Loucy (cell line): ENCODE measurements at regions not wholly inside any gene's neighbourhood (a gene's known extent, or its start where the extent isn't known, plus 50 kb on each side); places are given as distances from the start of the nearest gene placed in this dataset.

Experiments used
- H2AFZ ChIP-seq: fragments of 200-600 bp; sonication (generic); 2 replicates; pipeline ENCODE4 v1.6.0; 2016; ENCODE audit warnings: antibody characterized with exemption, mild to moderate bottlenecking, low read length, moderate library complexity
- H3F3A ChIP-seq: fragments of 200-600 bp; 2 replicates; pipeline ENCODE4 v1.6.0; 2016; ENCODE audit warnings: antibody characterized with exemption, low read depth, mild to moderate bottlenecking
- H3K27me3 ChIP-seq: fragments of 200-600 bp; sonication (generic); 2 replicates; pipeline ENCODE4 v1.6.1; 2014; ENCODE audit warnings: low read length, mild to moderate bottlenecking; ENCODE audit not compliant: insufficient read depth, poor library complexity, severe bottlenecking
- H3K36me3 ChIP-seq: fragments of 200-600 bp; sonication (generic); 2 replicates; pipeline ENCODE4 v1.6.1; 2016; ENCODE audit warnings: low read length; ENCODE audit not compliant: insufficient read depth
- H3K4me1 ChIP-seq: fragments of 200-600 bp; sonication (generic); 2 replicates; pipeline ENCODE4 v1.5.1; 2014; ENCODE audit warnings: low read length, mild to moderate bottlenecking; ENCODE audit not compliant: insufficient read depth, poor library complexity, severe bottlenecking
- H3K4me2 ChIP-seq: fragments of 200-600 bp; sonication (generic); 2 replicates; pipeline ENCODE4 v1.6.0; 2014; ENCODE audit warnings: antibody characterized with exemption, low read length, low read depth, mild to moderate bottlenecking; ENCODE audit not compliant: poor library complexity, severe bottlenecking
- H3K4me3 ChIP-seq: fragments of 200-600 bp; sonication (generic); 2 replicates; pipeline ENCODE4 v1.5.1; 2014; ENCODE audit warnings: low read length, mild to moderate bottlenecking, mixed read lengths; ENCODE audit not compliant: poor library complexity, severe bottlenecking
- H3K79me2 ChIP-seq: fragments of 200-600 bp; sonication (generic); 2 replicates; pipeline ENCODE4 v1.6.1; 2014; ENCODE audit warnings: low read length; ENCODE audit not compliant: insufficient read depth
- H3K9ac ChIP-seq: fragments of 200-600 bp; sonication (generic); 2 replicates; pipeline ENCODE4 v1.6.0; 2014; ENCODE audit warnings: mild to moderate bottlenecking, low read depth, low read length, moderate library complexity; ENCODE audit not compliant: poor library complexity, severe bottlenecking
- H3K9me2 ChIP-seq: fragments of 200-600 bp; sonication (generic); replicated peaks from 2 replicates; pipeline ENCODE4 v1.6.1; 2016; ENCODE audit warnings: low read depth, low read length, mixed read lengths
- H3K9me3 ChIP-seq: fragments of 200-600 bp; sonication (generic); 2 replicates; pipeline ENCODE4 v1.6.1; 2014; ENCODE audit warnings: mild to moderate bottlenecking, antibody characterized with exemption, low read length, low read depth; ENCODE audit not compliant: insufficient read depth
- H4K20me1 ChIP-seq: fragments of 200-600 bp; sonication (generic); 2 replicates; pipeline ENCODE4 v1.6.0; 2014; ENCODE audit warnings: antibody characterized with exemption, low read length, mild to moderate bottlenecking; ENCODE audit not compliant: insufficient read depth, poor library complexity, severe bottlenecking
- CTCF ChIP-seq: fragments of 200-600 bp; sonication (generic); conservative IDR thresholded peaks from 2 replicates; pipeline ENCODE4 v1.5.1; 2014; ENCODE audit warnings: mild to moderate bottlenecking, antibody characterized with exemption, low read length
- EZH2phosphoT487 ChIP-seq: fragments of 200-600 bp; IDR thresholded peaks from 2 replicates; pipeline ENCODE4 v1.6.1; 2018; ENCODE audit warnings: antibody characterized with exemption, mild to moderate bottlenecking, moderate library complexity, borderline replicate concordance

GRCh38 chr13:105758918-105759860 lies 776.3 kb downstream of the EFNB2 start:
- Histone ChIP-seq H3K4me3 (no peak overlapping the region), H3K27me3 (no peaks in the 10 kb centered on the region), H3K79me2 (no peaks in the 10 kb centered on the region), H3K9ac (no peak overlapping the region), H3K4me2 (no peak overlapping the region), H4K20me1 (no peaks in the 10 kb centered on the region), H3F3A (no peaks in the 10 kb centered on the region), H3K36me3 (no peaks in the 10 kb centered on the region), H3K9me3 (no peaks in the 10 kb centered on the region), H3K9me2 (no peaks in the 10 kb centered on the region), H2AFZ (no peak overlapping the region), H3K4me1 (no peaks in the 10 kb centered on the region)
- no peak for TF ChIP-seq CTCF
- TF ChIP-seq EZH2phosphoT487, result no peak

GRCh38 chr13:105740739-105741138 lies 794.7 kb downstream of the EFNB2 start:
- Histone ChIP-seq H3K79me2 (no peaks in the 10 kb centered on the region), H3K9me3 (no peaks in the 10 kb centered on the region), H2AFZ (no peak overlapping the region), H3F3A (no peaks in the 10 kb centered on the region), H3K4me2 (no peak overlapping the region), H3K27me3 (no peaks in the 10 kb centered on the region), H4K20me1 (no peaks in the 10 kb centered on the region), H3K9ac (no peak overlapping the region), H3K4me3 (no peak overlapping the region), H3K4me1 (no peaks in the 10 kb centered on the region), H3K9me2 (no peaks in the 10 kb centered on the region), H3K36me3 (no peaks in the 10 kb centered on the region)
- TF ChIP-seq EZH2phosphoT487, result no peak
- TF ChIP-seq CTCF, result no peak

GRCh38 chr13:105737688-105738087 lies 797.8 kb downstream of the EFNB2 start:
- H3K4me2 ChIP-seq, result no peak overlapping the region
- H3F3A ChIP-seq, result no peaks in the 10 kb centered on the region
- H4K20me1 ChIP-seq, result no peaks in the 10 kb centered on the region
- H3K79me2 ChIP-seq, result no peaks in the 10 kb centered on the region
- no peak for TF ChIP-seq CTCF
- TF ChIP-seq EZH2phosphoT487, result no peak
- no peak overlapping the region for H2AFZ ChIP-seq
- H3K27me3 ChIP-seq, result no peaks in the 10 kb centered on the region
- H3K36me3 ChIP-seq, result no peaks in the 10 kb centered on the region
- no peak overlapping the region for H3K4me3 ChIP-seq
- H3K4me1 ChIP-seq, result no peaks in the 10 kb centered on the region
- no peaks in the 10 kb centered on the region for H3K9me2 ChIP-seq
- no peak overlapping the region for H3K9ac ChIP-seq
- H3K9me3 ChIP-seq, result no peaks in the 10 kb centered on the region
